Panc1 (cell line): ENCODE measurements at regions not wholly inside any gene's neighbourhood (a gene's known extent, or its start where the extent isn't known, plus 50 kb on each side); places are given as distances from the start of the nearest gene placed in this dataset.

ENCODE experiments used
- ATAC-seq: fragments of 200-7000 bp; cut with Tn5 transposase; 2 replicates; pipeline ENCODE4 v1.9.1; 2020; ENCODE audit warnings: mild to moderate bottlenecking, moderate library complexity
- BruUV-seq: library from RNA; stranded (reverse); fragments of 400-500 nt; replicated peaks from 2 replicates; lab custom pipeline; 2021; lab: Mats Ljungman, UMichigan
- CTCF ChIA-PET: fragments of 300-600 bp; sonication (Branson Sonifier 250); formaldehyde crosslinking; loops from one replicate; lab custom pipeline; 2022; ENCODE audit warnings: antibody characterized with exemption; lab: Charles Lee
- POLR2A ChIA-PET: fragments of 300-600 bp; sonication (Branson Sonifier 250); formaldehyde crosslinking; loops from one replicate; lab custom pipeline; 2022; ENCODE audit warnings: antibody characterized with exemption; lab: Charles Lee
- DNase-seq: peaks from one replicate; pipeline ENCODE4 v3.0.0-alpha.2; 2010; ENCODE audit warnings: low read depth, low spot score
- H3K27ac ChIP-seq: 2 replicates; pipeline ENCODE4 v1.5.1; 2011; ENCODE audit warnings: mild to moderate bottlenecking, low read length, inconsistent platforms
- H3K27me3 ChIP-seq: fragments of 200-500 bp; sonication (Bioruptor generic); 2 replicates; pipeline ENCODE4 v1.6.0; 2014; ENCODE audit warnings: low read length, inconsistent platforms; ENCODE audit not compliant: control insufficient read depth, insufficient read depth
- H3K36me3 ChIP-seq: fragments of 200-500 bp; sonication (Bioruptor generic); 2 replicates; pipeline ENCODE4 v1.5.1; 2014; ENCODE audit warnings: inconsistent platforms, mild to moderate bottlenecking, low read length, moderate library complexity; ENCODE audit not compliant: control insufficient read depth, insufficient read depth
- H3K4me1 ChIP-seq: 2 replicates; pipeline ENCODE4 v1.5.1; 2011; ENCODE audit warnings: inconsistent platforms, mild to moderate bottlenecking, low read length, moderate library complexity; ENCODE audit not compliant: control insufficient read depth, insufficient read depth
- H3K4me3 ChIP-seq, 2 experiments: 2 replicates each; pipeline ENCODE4 v1.5.1; 2011 to 2012; ENCODE audit warnings: low read depth in 2 of 2, low read length in 2 of 2, mild to moderate bottlenecking in 2 of 2, inconsistent platforms in 1 of 2, moderate library complexity in 1 of 2
- H3K9me3 ChIP-seq: fragments of 200-500 bp; sonication (Bioruptor generic); 2 replicates; pipeline ENCODE4 v1.5.1; 2014; ENCODE audit warnings: low read depth, mild to moderate bottlenecking, inconsistent platforms, low read length, moderate library complexity; ENCODE audit not compliant: control insufficient read depth, insufficient read depth
- CTCF ChIP-seq: fragments of 450-650 bp; IDR thresholded peaks from 2 replicates; pipeline ENCODE4 v1.5.1; 2017; ENCODE audit warnings: mild to moderate bottlenecking
- POLR2AphosphoS5 ChIP-seq: IDR thresholded peaks from 2 replicates; pipeline ENCODE4 v1.6.1; 2012; ENCODE audit warnings: mild to moderate bottlenecking, low read depth, low read length, moderate library complexity
- REST ChIP-seq, 2 experiments: IDR thresholded peaks; 2 replicates each; pipeline ENCODE4 v1.6.1; 2011 to 2012; ENCODE audit warnings: low read depth in 2 of 2, control low read depth in 1 of 2, low read length in 1 of 2, mild to moderate bottlenecking in 1 of 2, moderate library complexity in 1 of 2; ENCODE audit not compliant: insufficient read depth in 1 of 2
- SIN3A ChIP-seq: IDR thresholded peaks from 2 replicates; pipeline ENCODE4 v1.6.1; 2012; ENCODE audit warnings: low read depth, mild to moderate bottlenecking, low read length, moderate library complexity, borderline replicate concordance; ENCODE audit not compliant: insufficient read depth
- TCF7L2 ChIP-seq: IDR thresholded peaks from 2 replicates; pipeline ENCODE4 v1.6.1; 2011; ENCODE audit warnings: mild to moderate bottlenecking, low read depth, low read length, inconsistent platforms
- in situ Hi-C: cut with HindIII; loops from 2 replicates; pipeline ENCODE4 v1.10.0; 2016; ENCODE audit warnings: low sequenced_read_pairs, low pct_unique_long_range_greater_than_20kb
- intact Hi-C: fragments of 100-400 bp; cut with micrococcal nuclease; formaldehyde crosslinking; loops from one replicate; pipeline ENCODE4 v1.10.0; 2022; ENCODE audit not compliant: unreplicated experiment

- DNase-seq, result no peak
- TF ChIP-seq CTCF (no peak), SIN3A (no peak), TCF7L2 (no peak), REST (IDR thresholded peaks at IDR 0.05; ENCODE audit: insufficient read depth in 1 of 2, low read depth in 2 of 2, low read length in 1 of 2) (no peak), POLR2AphosphoS5 (no peak)
- in situ Hi-C loops (no loop called here), intact Hi-C loops (no loop called here)
- no peaks in the 10 kb centered on the region for H3K36me3 ChIP-seq
- no TSS peak for BruUV-seq
- no peaks in the 10 kb centered on the region for H3K27me3 ChIP-seq
- H3K4me3 ChIP-seq, result no peak overlapping the region
- H3K27ac ChIP-seq, result no peak overlapping the region
- ChIA-PET CTCF (no interaction called here), POLR2A (no interaction called here)
- ATAC-seq, result no peak
- no peaks in the 10 kb centered on the region for H3K4me1 ChIP-seq
- H3K9me3 ChIP-seq, result peaks cover 3% of the 10 kb centered on the region; the same call in 1 of the 2 replicates
Measured at GRCh38 chr12:87428701-87429277, 600.4 kb downstream of the C12orf50 start.

GRCh38 chr12:87427770-87428169 is 601.4 kb downstream of the C12orf50 start:
- Histone ChIP-seq H3K27me3 (no peaks in the 10 kb centered on the region), H3K4me1 (no peaks in the 10 kb centered on the region), H3K36me3 (no peaks in the 10 kb centered on the region), H3K4me3 (no peak overlapping the region), H3K27ac (no peak overlapping the region), H3K9me3 (peaks cover 3% of the 10 kb centered on the region; the same call in 1 of the 2 replicates)
- DNase-seq (no peak), ATAC-seq (no peak)
- POLR2A ChIA-PET, result no interaction called here
- intact Hi-C loops (no loop called here), in situ Hi-C loops (no loop called here)
- TF ChIP-seq REST (IDR thresholded peaks at IDR 0.05; ENCODE audit: insufficient read depth in 1 of 2, low read depth in 2 of 2, low read length in 1 of 2) (no peak), TCF7L2 (no peak), CTCF (no peak), SIN3A (no peak), POLR2AphosphoS5 (no peak)
- BruUV-seq, result no TSS peak
- CTCF ChIA-PET, result no interaction called here
